Memory B cell (primary cell): ENCODE measurements at regions not wholly inside any gene's neighbourhood (a gene's known extent, or its start where the extent isn't known, plus 50 kb on each side); places are given as distances from the start of the nearest gene placed in this dataset.
"Not testable (repeated sequence)": the region's sequence is repeated elsewhere in the genome, so short reads cannot be mapped to it uniquely, and the experiment has no call there.

ENCODE experiments used
- ATAC-seq: fragments of 150-1000 bp; cut with Tn5 transposase; 2 replicates; pipeline ENCODE4 v1.10.0; 2021; ENCODE audit warnings: low read depth, mild to moderate bottlenecking, moderate library complexity
- DNase-seq, 2 donors: peaks; one replicate each; pipeline ENCODE4 v3.0.0; 2022; ENCODE audit warnings: low spot score in 2 of 2
- H3K27ac Mint-ChIP-seq: one replicate; pipeline ENCODE4 v1.8.0; 2022; ENCODE audit warnings: mild to moderate bottlenecking, moderate library complexity, mixed read lengths
- H3K27me3 Mint-ChIP-seq: one replicate; pipeline ENCODE4 v1.8.0; 2022; ENCODE audit warnings: mixed read lengths
- H3K36me3 Mint-ChIP-seq: one replicate; pipeline ENCODE4 v1.8.0; 2022; ENCODE audit warnings: mild to moderate bottlenecking, mixed read lengths
- H3K4me1 Mint-ChIP-seq: one replicate; pipeline ENCODE4 v1.8.0; 2022; ENCODE audit warnings: mixed read lengths
- H3K4me3 Mint-ChIP-seq: one replicate; pipeline ENCODE4 v1.8.0; 2022; ENCODE audit warnings: mild to moderate bottlenecking, moderate library complexity, mixed read lengths
- H3K9me3 Mint-ChIP-seq: one replicate; pipeline ENCODE4 v1.8.0; 2022; ENCODE audit warnings: mixed read lengths

- no peak for DNase-seq
- Mint-ChIP-seq H3K27me3 (peaks cover 2% of the 10 kb centered on the region), H3K36me3 (no peaks in the 10 kb centered on the region), H3K4me1 (no peaks in the 10 kb centered on the region), H3K4me3 (no peak overlapping the region), H3K27ac (no peak overlapping the region), H3K9me3 (peaks cover 4% of the 10 kb centered on the region)
- ATAC-seq, result no peak
Observed at GRCh38 chr10:44253769-44254462, 131.0 kb downstream of the CXCL12 start.

DNA sequence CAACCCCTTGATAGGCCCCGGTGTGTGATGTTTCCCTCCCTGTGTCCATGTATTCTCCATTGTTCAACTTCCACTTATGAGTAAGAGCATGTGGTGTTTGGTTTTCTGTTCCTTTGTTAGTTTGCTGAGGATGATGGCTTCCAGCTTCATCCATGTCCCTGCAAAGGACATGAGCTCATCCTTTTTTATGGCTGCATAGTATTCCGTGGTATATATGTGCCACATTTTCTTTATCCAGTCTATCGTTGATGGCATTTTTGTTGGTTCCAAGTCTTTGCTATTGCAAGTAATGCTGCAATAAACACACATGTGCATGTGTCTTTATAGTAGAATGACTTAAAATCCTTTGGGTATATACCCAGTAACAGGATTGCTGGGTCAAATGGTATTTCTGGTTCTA is 132.3 kb downstream of the CXCL12 start:
- H3K4me3 Mint-ChIP-seq, ATAC-seq, H3K27me3 Mint-ChIP-seq, H3K9me3 Mint-ChIP-seq, H3K4me1 Mint-ChIP-seq, DNase-seq, H3K36me3 Mint-ChIP-seq, H3K27ac Mint-ChIP-seq: not testable (repeated sequence)

DNA sequence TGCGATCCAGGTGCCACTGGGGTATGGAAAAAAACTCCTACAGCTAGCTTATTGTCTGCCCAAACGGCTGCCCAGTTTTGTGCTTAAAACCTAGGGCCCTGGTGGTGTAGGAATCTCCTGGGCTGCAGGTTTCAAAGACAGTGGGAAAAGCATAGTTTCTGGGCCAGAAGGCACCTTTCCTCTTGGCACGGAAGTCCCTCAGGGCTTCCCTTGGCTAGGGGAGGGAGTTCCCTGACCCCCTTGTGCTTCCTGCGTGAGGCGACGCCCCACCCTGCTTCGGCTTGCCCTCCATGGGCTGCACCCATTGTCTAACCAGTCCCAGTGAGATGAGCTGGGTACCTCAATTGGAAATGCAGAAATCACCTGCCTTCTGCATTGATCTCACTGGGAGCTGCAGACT is 135.0 kb downstream of the CXCL12 start:
- H3K27me3 Mint-ChIP-seq, DNase-seq, H3K4me1 Mint-ChIP-seq, H3K4me3 Mint-ChIP-seq, ATAC-seq, H3K9me3 Mint-ChIP-seq, H3K36me3 Mint-ChIP-seq, H3K27ac Mint-ChIP-seq: not testable (repeated sequence)

DNA sequence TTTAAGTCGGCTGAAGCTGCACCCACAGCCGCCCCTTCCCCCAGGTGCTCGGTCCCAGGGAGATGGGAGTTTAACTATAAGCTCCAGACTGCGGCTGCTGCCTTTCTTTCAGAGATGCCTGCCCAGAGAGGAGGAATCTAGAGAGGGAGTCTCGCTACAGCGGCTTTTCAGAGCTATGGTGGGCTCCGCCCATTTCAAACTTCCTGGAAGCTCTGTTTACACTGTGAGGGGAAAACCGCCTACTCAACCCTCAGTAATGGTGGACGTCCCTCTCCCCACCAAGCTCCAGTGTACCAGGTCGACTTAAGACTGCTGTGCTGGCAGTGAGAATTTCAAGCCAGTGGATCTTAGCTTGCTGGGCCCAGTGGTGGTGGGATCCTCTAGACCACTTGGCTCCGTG is 135.4 kb downstream of the CXCL12 start:
- no peak for ATAC-seq
- Mint-ChIP-seq H3K9me3 (peaks cover 7% of the 10 kb centered on the region), H3K27me3 (peaks cover 2% of the 10 kb centered on the region), H3K4me3 (no peak overlapping the region), H3K36me3 (no peaks in the 10 kb centered on the region), H3K4me1 (no peaks in the 10 kb centered on the region), H3K27ac (no peak overlapping the region)
- no peak for DNase-seq

DNA sequence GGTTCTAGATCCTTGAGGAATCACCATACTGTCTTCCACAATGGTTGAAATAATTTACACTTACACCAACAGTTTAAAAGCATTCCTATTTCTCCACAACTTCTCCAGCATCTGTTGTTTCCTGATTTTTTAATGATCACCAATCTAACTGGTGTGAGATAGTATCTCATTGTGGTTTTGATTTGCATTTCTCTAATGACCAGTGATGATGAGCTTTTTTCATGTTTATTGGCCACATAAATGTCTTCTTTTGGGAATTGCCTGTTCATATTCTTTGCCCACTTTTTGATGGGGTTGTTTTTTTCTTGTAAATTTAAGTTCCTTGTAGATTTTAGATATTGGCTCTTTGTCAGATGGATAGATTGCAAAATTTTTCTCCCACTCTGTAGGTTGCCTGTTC is 138.2 kb downstream of the CXCL12 start:
- H3K27me3 Mint-ChIP-seq, H3K36me3 Mint-ChIP-seq, ATAC-seq: not testable (repeated sequence)

DNA sequence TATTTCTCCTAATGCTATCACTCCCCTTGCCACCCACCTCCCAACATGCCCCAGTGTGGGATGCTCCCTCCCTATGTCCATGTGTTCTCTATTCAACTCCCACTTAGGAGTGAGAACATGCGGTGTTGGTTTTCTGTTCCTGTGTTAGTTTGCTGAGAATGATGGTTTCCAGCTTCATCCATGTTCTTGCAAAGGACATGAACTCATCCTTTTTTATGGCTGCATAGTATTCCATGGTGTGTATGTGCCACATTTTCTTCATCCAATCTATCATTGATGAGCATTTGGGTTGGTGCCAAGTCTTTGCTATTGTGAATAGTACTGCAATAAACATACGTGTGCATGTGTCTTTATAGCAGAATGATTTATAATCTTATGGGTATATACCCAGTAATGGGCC is 138.6 kb downstream of the CXCL12 start:
- not testable (repeated sequence) for ATAC-seq, H3K27ac Mint-ChIP-seq, H3K4me1 Mint-ChIP-seq, H3K4me3 Mint-ChIP-seq, H3K36me3 Mint-ChIP-seq, DNase-seq, H3K27me3 Mint-ChIP-seq
- peaks cover 11% of the 10 kb centered on the region for H3K9me3 Mint-ChIP-seq

More for the DNA sequence above, 138.2 kb downstream of the CXCL12 start:
- H3K27ac Mint-ChIP-seq, H3K4me3 Mint-ChIP-seq, H3K4me1 Mint-ChIP-seq, DNase-seq: not testable (repeated sequence)
- peaks cover 11% of the 10 kb centered on the region for H3K9me3 Mint-ChIP-seq

DNA sequence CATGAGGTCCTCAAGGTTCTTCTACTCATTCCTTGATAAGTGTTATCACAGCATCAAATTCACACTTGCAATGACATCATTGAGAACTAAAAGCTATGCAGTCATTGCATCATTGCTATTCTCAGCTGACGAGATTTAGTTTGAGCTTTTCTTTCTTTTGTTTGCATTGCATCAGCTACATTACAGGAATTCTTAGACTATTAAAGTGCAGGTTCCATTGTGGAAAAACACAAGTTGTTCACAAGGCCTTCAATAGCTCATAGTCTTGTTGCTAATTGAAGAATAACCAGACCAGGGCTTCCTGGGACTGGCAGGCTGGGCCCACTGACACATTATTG is 139.3 kb downstream of the CXCL12 start:
- Mint-ChIP-seq H3K27ac (no peak overlapping the region), H3K9me3 (peaks cover 9% of the 10 kb centered on the region), H3K4me1 (no peaks in the 10 kb centered on the region), H3K36me3 (no peaks in the 10 kb centered on the region), H3K27me3 (no peaks in the 10 kb centered on the region), H3K4me3 (no peak overlapping the region)
- ATAC-seq (no peak), DNase-seq (no peak)

- no peaks in the 10 kb centered on the region for H3K36me3 Mint-ChIP-seq
- H3K27me3 Mint-ChIP-seq, result no peaks in the 10 kb centered on the region
- ATAC-seq (no peak), DNase-seq (no peak)
- no peaks in the 10 kb centered on the region for H3K4me1 Mint-ChIP-seq
- H3K9me3 Mint-ChIP-seq, result peaks cover 9% of the 10 kb centered on the region
- H3K4me3 Mint-ChIP-seq, result no peak overlapping the region
- H3K27ac Mint-ChIP-seq, result no peak overlapping the region
Observed at GRCh38 chr10:44244745-44245600, 139.9 kb downstream of the CXCL12 start.

GRCh38 chr10:44243851-44244510 is 140.9 kb downstream of the CXCL12 start:
- no peaks in the 10 kb centered on the region for H3K36me3 Mint-ChIP-seq
- H3K4me3 Mint-ChIP-seq, result no peak overlapping the region
- no peaks in the 10 kb centered on the region for H3K27me3 Mint-ChIP-seq
- H3K9me3 Mint-ChIP-seq, result peaks cover 10% of the 10 kb centered on the region
- H3K4me1 Mint-ChIP-seq, result no peaks in the 10 kb centered on the region
- ATAC-seq (no peak), DNase-seq (no peak)
- H3K27ac Mint-ChIP-seq, result no peak overlapping the region

- H3K36me3 Mint-ChIP-seq, result no peaks in the 10 kb centered on the region
- H3K27me3 Mint-ChIP-seq, result no peaks in the 10 kb centered on the region
- no peak overlapping the region for H3K27ac Mint-ChIP-seq
- no peaks in the 10 kb centered on the region for H3K4me1 Mint-ChIP-seq
- no peak for ATAC-seq
- no peak overlapping the region for H3K4me3 Mint-ChIP-seq
- H3K9me3 Mint-ChIP-seq, result peaks cover 6% of the 10 kb centered on the region
- no peak for DNase-seq
Observed at GRCh38 chr10:44242826-44243225, 142.1 kb downstream of the CXCL12 start.

- H3K9me3 Mint-ChIP-seq, result peaks cover 8% of the 10 kb centered on the region
Observed at GRCh38 chr10:44242091-44242490, 142.8 kb downstream of the CXCL12 start.

DNA sequence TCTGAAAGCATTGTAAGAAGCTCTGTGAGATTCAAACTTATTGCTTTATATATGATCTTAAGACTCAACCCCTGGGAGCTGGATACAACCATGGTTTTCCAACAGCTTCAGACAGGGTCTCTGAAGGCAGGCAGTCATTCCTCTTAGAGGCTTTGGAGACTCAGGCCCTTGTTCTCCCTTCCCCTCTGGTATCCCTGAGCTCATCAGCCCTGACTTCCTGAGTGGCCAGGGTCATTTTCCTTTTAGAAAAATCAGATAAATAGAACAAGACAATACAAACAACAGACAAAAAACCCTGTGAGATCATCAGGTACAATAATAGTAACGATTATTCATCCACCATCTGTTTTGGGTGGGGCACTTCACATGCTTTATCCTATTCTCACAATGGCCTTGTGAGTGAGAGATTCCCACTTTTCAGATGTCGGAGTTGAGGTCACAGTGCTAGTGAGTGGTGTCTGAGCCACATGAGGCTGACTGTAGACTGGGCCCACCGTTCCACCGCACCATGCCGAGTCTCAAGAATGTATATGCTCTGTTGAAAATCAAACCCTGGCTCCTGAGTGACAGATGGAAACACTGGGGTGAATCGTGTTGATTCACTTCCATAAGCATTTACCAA is 144.2 kb downstream of the CXCL12 start:
- H3K4me1 Mint-ChIP-seq, result no peaks in the 10 kb centered on the region
- DNase-seq (no peak), ATAC-seq (no peak)
- no peaks in the 10 kb centered on the region for H3K27me3 Mint-ChIP-seq
- no peak overlapping the region for H3K27ac Mint-ChIP-seq
- H3K4me3 Mint-ChIP-seq, result no peak overlapping the region
- H3K9me3 Mint-ChIP-seq, result peaks cover 8% of the 10 kb centered on the region
- no peaks in the 10 kb centered on the region for H3K36me3 Mint-ChIP-seq

More at GRCh38 chr10:44242091-44242490, 142.8 kb downstream of the CXCL12 start:
- no peaks in the 10 kb centered on the region for H3K36me3 Mint-ChIP-seq
- H3K4me3 Mint-ChIP-seq, result no peak overlapping the region
- H3K27me3 Mint-ChIP-seq, result no peaks in the 10 kb centered on the region
- no peaks in the 10 kb centered on the region for H3K4me1 Mint-ChIP-seq
- DNase-seq (no peak), ATAC-seq (no peak)
- no peak overlapping the region for H3K27ac Mint-ChIP-seq

GRCh38 chr10:44238212-44238611 is 146.7 kb downstream of the CXCL12 start:
- Mint-ChIP-seq H3K36me3 (no peaks in the 10 kb centered on the region), H3K27ac (no peak overlapping the region), H3K4me3 (no peak overlapping the region), H3K4me1 (no peaks in the 10 kb centered on the region), H3K9me3 (peaks cover 8% of the 10 kb centered on the region), H3K27me3 (no peaks in the 10 kb centered on the region)
- no peak for DNase-seq
- no peak for ATAC-seq
